T-helper 1 cell treated with Interleukin-12 subunit alpha and Interleukin-12 subunit beta and Interleukin-4 antibody, amounts not matched to agents 30 μg/mL and 1 μg/mL, for 36 hours (primary cell): ENCODE measurements at regions not wholly inside any gene's neighbourhood (a gene's known extent, or its start where the extent isn't known, plus 50 kb on each side); places are given as distances from the start of the nearest gene placed in this dataset.
"Not testable (repeated sequence)": the region's sequence is repeated elsewhere in the genome, so short reads cannot be mapped to it uniquely, and the experiment has no call there.

Experiments used
- H3K27ac Mint-ChIP-seq: one replicate; pipeline ENCODE4 v1.8.0; 2021; ENCODE audit warnings: mild to moderate bottlenecking, mixed read lengths
- H3K27me3 Mint-ChIP-seq: one replicate; pipeline ENCODE4 v1.8.0; 2021; ENCODE audit warnings: low read depth, mixed read lengths
- H3K36me3 Mint-ChIP-seq: one replicate; pipeline ENCODE4 v1.8.0; 2021; ENCODE audit warnings: low read depth, mixed read lengths
- H3K4me1 Mint-ChIP-seq: one replicate; pipeline ENCODE4 v1.8.0; 2021; ENCODE audit warnings: low read depth, mixed read lengths
- H3K4me3 Mint-ChIP-seq: one replicate; pipeline ENCODE4 v1.8.0; 2021; ENCODE audit warnings: mild to moderate bottlenecking, moderate library complexity, mixed read lengths
- H3K9me3 Mint-ChIP-seq: one replicate; pipeline ENCODE4 v1.8.0; 2021; ENCODE audit warnings: mixed read lengths

DNA sequence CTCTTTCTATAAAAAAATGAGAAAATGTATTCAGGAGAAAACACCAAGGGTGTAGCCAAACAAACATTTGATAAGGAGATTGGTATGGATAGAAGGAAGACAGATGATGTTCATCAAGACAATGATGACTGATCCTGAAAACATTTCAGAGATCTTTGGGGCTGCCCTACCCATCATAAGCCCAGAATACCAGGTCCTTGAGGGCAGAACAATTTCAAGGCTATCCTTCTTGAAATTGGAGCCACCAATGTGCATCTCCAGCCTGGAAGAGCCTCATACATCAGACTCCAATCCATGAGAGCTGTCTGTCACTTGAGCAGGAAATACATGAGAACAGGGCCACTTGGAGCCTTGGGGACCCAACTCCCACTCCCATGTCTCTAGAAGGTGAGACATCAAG is 89.5 kb upstream of the ANKRD28 start:
- Mint-ChIP-seq H3K9me3 (peaks cover 15% of the 10 kb centered on the region), H3K27me3 (peaks cover 14% of the 10 kb centered on the region), H3K36me3 (no peaks in the 10 kb centered on the region), H3K4me1 (no peaks in the 10 kb centered on the region), H3K4me3 (no peak overlapping the region), H3K27ac (no peak overlapping the region)

DNA sequence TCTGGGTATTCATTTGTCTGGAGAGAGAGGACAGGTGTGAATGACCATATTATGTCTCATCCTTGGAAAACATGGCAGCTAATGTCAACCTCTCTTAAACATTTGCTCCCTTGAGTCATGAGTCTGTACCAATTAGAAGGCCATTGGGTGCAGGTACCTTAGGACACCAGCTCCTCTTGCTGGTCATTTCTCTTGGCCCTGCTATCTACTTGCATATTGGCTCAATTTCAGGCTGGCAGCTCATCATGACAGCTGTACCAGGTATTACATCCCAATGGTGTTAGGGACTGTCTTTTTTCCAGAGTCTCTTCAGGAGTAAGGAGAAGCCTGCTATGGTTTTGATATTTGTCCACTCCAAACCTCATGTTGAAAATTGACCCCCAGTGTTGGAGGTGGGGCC is 92.2 kb upstream of the ANKRD28 start:
- Mint-ChIP-seq H3K36me3 (no peaks in the 10 kb centered on the region), H3K9me3 (peaks cover 15% of the 10 kb centered on the region), H3K27ac (no peak overlapping the region), H3K4me1 (no peaks in the 10 kb centered on the region), H3K27me3 (peaks cover 14% of the 10 kb centered on the region), H3K4me3 (no peak overlapping the region)

DNA sequence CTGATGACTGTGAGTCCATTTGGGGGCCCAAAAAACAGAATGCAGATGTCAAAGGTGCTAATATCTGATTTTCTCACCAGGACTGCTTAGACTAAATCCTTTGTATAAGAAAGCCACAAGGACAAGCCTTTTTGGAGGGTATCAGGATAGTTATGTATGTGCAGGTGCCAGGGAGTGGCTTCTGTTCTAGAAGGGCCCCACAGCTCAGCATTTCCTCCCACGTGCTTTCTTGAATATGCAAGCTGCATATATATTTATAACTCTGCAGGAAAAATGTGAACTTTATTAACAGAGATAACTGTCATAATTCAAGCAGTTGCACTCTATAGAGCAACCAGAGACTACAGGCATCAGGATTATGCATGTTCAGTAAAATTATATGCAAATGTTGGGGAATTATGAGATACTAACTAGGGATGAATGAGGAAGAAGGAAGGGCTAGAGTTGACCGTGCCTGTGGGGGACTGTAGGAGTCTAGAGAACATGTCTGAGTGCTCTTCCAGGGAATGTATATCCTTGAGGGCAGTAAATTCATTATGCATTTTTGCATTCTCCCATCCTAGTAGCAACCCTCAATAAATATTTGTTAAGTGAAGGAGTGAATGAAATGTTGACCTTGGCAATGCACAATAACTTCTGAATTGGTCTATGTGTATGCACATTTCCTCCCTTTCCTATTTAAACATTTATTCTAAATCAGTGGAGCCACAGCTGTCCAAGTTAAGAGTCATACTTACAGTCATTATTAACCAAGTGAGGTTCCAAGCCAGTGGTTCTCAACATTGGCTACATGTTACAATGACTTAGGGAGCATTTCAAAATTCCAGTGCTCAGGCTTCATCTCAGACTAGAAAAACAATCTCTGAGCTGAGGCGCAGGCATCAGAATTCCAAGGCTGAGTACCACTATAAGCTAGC is 94.8 kb upstream of the ANKRD28 start:
- Mint-ChIP-seq H3K27me3 (peaks cover 8% of the 10 kb centered on the region), H3K9me3 (peaks cover 4% of the 10 kb centered on the region), H3K36me3 (no peaks in the 10 kb centered on the region), H3K27ac (no peak overlapping the region), H3K4me1 (no peaks in the 10 kb centered on the region), H3K4me3 (no peak overlapping the region)

DNA sequence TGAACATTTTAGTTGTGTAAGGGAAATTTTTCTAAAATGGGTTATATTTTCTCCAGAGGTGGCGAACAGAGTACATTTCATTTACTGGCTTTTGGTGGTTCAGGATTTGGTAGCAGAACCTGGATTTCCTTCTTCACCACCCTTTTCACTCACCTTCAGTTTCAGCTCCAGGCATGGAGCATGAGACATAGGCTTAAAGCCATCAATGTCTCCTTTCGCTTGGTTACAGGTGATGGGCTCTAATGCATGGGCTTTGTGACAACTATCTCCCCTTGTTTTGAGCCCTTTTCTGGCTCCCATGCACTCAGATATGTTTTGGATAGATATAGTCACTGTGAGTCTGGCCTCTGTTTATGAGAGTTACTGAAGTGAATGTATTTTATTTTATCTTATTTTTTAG is 96.6 kb upstream of the ANKRD28 start:
- no peaks in the 10 kb centered on the region for H3K36me3 Mint-ChIP-seq

DNA sequence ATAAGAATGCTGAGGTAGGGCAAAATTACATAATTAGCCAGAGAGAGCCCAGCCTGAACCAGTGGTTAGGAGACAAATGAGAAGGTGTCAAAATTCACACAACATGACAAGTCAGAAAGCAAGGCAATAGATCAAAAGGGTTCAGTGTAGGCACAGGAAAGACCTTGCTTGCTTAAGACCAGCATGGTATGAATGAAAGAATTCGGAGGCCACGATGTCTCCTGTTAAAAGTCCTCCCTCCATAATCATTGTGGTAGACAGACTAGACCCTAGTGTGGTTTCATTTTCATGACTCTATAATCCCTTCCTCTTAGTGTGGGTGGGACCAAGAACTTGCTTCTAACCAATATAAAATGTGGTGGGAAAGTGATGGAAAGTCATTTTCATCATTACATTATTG is 98.7 kb upstream of the ANKRD28 start:
- Mint-ChIP-seq H3K36me3 (no peaks in the 10 kb centered on the region), H3K27me3 (no peaks in the 10 kb centered on the region), H3K9me3 (peaks cover 3% of the 10 kb centered on the region), H3K4me3 (no peak overlapping the region), H3K4me1 (no peaks in the 10 kb centered on the region), H3K27ac (no peak overlapping the region)

More for the DNA sequence above, 96.6 kb upstream of the ANKRD28 start:
- no peak overlapping the region for H3K4me3 Mint-ChIP-seq
- H3K4me1 Mint-ChIP-seq, result no peaks in the 10 kb centered on the region
- H3K27me3 Mint-ChIP-seq, result no peaks in the 10 kb centered on the region
- H3K9me3 Mint-ChIP-seq, result peaks cover 3% of the 10 kb centered on the region
- no peak overlapping the region for H3K27ac Mint-ChIP-seq

DNA sequence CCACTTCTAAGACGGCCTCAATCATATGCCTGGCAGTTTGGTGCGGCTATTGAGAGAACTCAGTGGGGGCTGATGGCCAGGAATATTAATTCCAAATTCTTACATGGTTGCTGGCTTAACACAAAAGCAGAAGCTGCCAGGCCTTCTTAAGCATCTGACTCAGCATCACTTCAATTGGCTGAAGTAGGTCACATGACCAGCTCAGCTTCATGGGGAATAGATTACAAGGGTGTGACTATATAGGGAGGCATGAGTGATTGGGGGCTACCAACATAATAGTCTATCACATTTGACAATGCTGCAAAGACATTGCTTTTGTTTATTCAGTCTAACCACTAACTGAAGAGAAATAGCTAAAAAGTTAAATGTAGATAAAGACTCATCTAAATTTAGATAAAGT is 101.6 kb upstream of the ANKRD28 start:
- Mint-ChIP-seq H3K27ac (no peak overlapping the region), H3K4me1 (no peaks in the 10 kb centered on the region), H3K36me3 (no peaks in the 10 kb centered on the region), H3K4me3 (no peak overlapping the region), H3K27me3 (no peaks in the 10 kb centered on the region), H3K9me3 (peaks cover 3% of the 10 kb centered on the region)

DNA sequence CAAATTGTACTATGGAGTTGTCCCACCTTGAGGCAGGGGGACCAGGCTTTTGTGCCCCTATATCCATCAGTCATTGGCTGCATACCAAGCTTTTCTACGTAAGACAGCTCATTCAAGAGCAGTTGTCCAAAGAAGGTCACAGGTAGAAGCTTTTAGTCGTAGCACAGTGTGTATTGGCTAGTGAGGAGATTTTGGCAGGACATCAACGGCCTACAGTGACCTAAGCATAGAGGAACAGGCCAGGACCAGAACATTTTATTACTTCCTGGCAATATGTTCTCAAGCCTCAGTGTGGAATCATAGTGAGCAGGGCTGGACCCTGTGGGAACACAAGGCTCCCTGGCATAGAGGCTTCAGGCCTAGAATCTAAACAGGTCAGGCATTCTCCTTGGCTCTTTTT is 105.4 kb upstream of the ANKRD28 start:
- H3K27me3 Mint-ChIP-seq, result no peaks in the 10 kb centered on the region
- H3K36me3 Mint-ChIP-seq, result peaks cover 3% of the 10 kb centered on the region
- H3K9me3 Mint-ChIP-seq, result peaks cover 5% of the 10 kb centered on the region
- H3K4me1 Mint-ChIP-seq, result no peaks in the 10 kb centered on the region
- H3K27ac Mint-ChIP-seq, result no peak overlapping the region
- no peak overlapping the region for H3K4me3 Mint-ChIP-seq

DNA sequence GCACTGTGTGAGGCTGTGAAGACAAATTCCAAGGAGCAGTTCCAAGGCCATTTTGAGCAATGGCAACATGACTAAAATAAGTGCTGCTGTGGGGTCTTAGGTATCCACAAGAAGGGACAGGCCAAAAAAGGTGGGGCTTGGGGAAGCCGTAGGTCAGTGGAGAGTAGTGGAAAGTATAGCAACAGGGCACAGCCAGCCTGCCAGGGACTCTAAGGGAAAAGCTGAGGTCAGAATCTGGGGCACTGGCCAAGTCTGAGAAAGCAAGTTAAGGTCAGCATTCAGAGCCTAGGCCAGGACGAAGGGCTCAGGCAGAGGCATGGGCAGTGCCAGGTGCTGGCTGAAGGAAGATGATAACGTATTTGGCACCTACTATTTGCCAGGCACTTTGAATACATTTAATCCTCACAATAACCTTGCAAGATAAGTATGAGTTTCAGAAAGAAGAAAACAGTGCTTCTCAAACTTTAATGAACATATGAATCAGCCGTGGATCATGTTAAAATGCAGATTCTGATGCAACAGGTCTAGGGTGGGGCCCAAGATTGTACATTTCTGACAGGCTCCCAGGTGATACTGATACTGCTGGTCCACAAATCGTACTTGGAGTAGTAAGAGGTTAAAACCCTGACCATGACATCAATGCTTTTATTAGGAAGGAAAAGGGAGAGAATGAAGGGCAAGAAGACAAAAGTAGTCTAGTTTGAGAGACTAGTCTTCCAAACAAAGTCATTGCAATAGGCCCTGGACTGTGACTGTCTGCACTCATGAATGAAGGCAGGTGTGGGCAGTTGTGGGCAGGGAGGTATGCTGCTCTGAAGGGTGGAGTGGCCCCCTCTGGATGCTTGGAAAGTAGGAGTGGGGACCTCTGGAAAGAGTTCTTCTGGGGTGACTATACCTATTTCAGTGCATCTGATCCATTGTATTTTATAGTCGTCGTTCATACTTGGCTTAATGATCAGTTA is 106.3 kb upstream of the ANKRD28 start:
- Mint-ChIP-seq H3K27me3 (no peaks in the 10 kb centered on the region), H3K36me3 (peaks cover 3% of the 10 kb centered on the region), H3K4me3 (no peak overlapping the region), H3K9me3 (peaks cover 5% of the 10 kb centered on the region), H3K27ac (no peak overlapping the region), H3K4me1 (no peaks in the 10 kb centered on the region)

DNA sequence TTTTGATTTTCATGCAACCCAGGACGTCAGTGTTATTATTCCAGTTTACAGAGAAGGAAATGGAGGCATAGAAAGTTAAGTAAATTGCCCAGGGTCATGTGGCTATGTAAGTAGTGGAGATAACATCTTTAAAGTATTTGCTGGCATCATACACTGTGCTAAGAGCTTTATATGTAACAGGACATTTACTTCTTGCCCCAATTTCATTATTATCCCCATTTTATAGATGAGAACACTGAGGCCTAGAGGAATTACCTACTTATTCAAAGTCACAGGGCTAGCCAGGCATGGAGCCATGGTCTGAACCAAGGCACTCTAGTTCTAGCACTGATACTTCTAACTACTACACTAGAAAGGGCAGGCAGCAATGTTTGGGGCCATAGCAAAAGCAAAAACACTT is 107.3 kb upstream of the ANKRD28 start:
- Mint-ChIP-seq H3K27me3 (no peaks in the 10 kb centered on the region), H3K36me3 (peaks cover 3% of the 10 kb centered on the region), H3K4me3 (no peak overlapping the region), H3K27ac (no peak overlapping the region), H3K4me1 (no peaks in the 10 kb centered on the region), H3K9me3 (peaks cover 9% of the 10 kb centered on the region)

DNA sequence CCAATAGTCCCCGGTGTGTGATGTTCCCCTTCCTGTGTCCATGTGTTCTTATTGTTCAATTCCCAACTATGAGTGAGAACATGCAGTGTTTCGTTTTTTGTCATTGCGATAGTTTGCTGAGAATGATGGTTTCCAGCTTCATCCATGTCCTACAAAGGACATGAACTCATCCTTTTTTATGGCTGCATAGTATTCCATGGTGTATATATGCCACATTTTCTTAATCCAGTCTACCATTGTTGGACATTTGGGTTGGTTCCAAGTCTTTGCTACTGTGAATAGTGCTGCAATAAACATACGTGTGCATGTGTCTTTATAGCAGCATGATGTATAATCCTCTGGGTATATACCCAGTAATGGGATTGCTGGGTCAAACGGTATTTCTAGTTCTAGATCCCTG is 109.6 kb upstream of the ANKRD28 start:
- not testable (repeated sequence) for H3K27me3 Mint-ChIP-seq, H3K36me3 Mint-ChIP-seq, H3K27ac Mint-ChIP-seq, H3K4me1 Mint-ChIP-seq, H3K4me3 Mint-ChIP-seq
- peaks cover 19% of the 10 kb centered on the region for H3K9me3 Mint-ChIP-seq

DNA sequence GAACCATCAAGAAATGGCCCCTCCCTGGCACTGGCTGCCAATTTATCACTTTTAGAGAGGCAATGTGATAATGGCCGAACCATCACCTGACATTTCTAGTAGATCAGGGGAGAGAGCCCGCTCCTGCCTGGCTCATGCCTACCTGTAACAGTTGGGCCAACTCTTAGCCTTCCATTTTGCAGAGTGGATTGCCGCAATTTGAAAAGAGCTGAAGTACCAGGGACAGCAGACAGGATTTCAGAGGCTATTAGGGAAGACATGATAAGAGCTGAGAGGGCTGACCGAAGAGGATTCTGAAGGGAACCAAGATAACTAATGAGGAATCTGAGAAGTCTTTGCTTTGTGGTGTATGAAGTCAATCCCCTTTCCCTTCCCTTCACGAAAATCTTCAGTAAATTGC is 121.2 kb upstream of the ANKRD28 start:
- Mint-ChIP-seq H3K27me3 (peaks cover 4% of the 10 kb centered on the region), H3K36me3 (no peaks in the 10 kb centered on the region), H3K9me3 (peaks cover 1% of the 10 kb centered on the region), H3K4me3 (no peak overlapping the region), H3K27ac (no peak overlapping the region), H3K4me1 (no peaks in the 10 kb centered on the region)

DNA sequence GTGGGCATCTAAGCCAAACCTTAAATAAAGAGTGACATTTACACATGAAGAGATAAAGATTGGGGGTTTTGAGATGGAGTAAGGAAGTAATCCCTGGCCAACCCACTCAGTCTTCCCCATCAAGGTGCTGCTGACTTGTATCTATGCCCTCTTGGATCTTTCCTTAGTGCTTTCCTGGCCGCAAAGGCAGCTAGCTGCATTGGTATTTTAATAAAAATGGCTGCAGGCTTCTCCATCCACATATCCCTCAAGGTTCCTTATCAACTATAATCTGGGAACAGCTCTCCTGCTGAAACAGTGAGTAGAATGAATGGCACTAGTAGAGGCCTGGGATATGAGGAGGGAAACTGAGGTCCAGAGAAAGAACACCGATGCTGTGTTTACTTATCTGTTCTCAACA is 122.2 kb upstream of the ANKRD28 start:
- Mint-ChIP-seq H3K27ac (no peak overlapping the region), H3K27me3 (peaks cover 4% of the 10 kb centered on the region), H3K4me3 (no peak overlapping the region), H3K9me3 (no peaks in the 10 kb centered on the region), H3K36me3 (no peaks in the 10 kb centered on the region), H3K4me1 (no peaks in the 10 kb centered on the region)

DNA sequence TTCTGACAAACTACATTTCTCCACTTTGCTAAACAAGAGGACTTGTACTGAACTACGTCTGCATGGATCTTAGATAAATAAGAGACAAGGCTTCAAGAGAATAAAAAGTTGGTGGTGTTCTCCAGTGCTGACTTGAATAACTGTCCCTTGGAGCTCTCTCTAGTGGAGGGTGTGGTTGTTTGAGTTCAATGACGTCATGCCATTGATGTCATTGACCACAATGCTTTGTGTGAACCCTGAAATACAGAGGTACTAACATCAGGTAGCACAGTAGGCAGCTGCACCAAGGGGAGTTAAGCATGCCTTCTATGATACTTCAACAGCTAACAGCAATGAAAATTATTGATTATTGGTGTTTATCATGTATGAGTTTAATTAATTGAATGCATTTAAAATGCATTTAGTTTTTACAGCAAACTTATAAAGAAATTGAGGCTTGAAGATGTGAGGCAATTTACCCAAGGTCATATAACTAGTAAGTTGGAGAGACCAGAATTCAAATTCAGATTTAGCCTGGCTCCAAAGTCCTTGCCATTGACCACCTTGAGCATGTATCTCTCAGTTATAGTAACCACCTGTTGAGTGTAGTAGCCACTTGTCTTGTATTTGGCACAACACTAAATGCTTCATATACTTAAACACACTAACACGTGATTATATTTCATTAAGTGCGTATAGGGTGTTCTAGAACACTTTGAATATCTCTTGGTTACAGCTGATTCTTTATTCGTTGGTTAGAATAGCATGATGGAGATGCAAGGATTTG is 126.0 kb upstream of the ANKRD28 start:
- Mint-ChIP-seq H3K27ac (no peak overlapping the region), H3K36me3 (no peaks in the 10 kb centered on the region), H3K9me3 (no peaks in the 10 kb centered on the region), H3K4me1 (no peaks in the 10 kb centered on the region), H3K27me3 (peaks cover 13% of the 10 kb centered on the region), H3K4me3 (no peak overlapping the region)

DNA sequence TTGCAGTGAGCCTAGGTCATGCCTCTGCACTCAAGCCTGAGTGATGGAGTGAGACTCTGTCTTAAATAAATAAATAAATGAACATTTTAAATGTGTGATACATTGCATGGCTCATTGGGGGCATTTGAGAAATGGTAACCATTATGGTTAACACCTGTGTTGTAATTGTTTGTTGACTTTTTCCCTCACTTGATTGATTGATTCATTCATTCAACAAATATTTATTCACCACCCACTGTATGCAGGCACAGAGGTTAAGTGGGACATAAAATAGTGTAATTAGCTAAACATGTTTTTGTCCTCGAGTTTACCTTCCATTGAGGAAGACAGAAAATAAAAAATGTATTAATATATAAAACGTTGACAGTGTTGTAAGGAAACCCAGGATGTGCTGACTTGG is 127.1 kb upstream of the ANKRD28 start:
- Mint-ChIP-seq H3K36me3 (no peaks in the 10 kb centered on the region), H3K27me3 (peaks cover 13% of the 10 kb centered on the region), H3K9me3 (no peaks in the 10 kb centered on the region), H3K27ac (no peak overlapping the region), H3K4me1 (no peaks in the 10 kb centered on the region), H3K4me3 (no peak overlapping the region)
